HCT116 (cell line): ENCODE measurements at regions not wholly inside any gene's neighbourhood (a gene's known extent, or its start where the extent isn't known, plus 50 kb on each side); places are given as distances from the start of the nearest gene placed in this dataset.

Source experiments
- ATAC-seq: fragments of 200-7000 bp; cut with Tn5 transposase; 2 replicates; pipeline ENCODE4 v1.9.1; 2020; ENCODE audit warnings: mild to moderate bottlenecking, moderate library complexity
- BruUV-seq: library from RNA; stranded (reverse); fragments of 400-500 nt; replicated peaks from 2 replicates; lab custom pipeline; 2021; lab: Mats Ljungman, UMichigan
- CTCF ChIA-PET: fragments of 300-600 bp; sonication (Branson Sonifier 250); formaldehyde crosslinking; loops from one replicate; lab custom pipeline; 2021; ENCODE audit warnings: antibody characterized with exemption; lab: Charles Lee
- POLR2A ChIA-PET: fragments of 300-600, 350-600 bp; sonication (Branson Sonifier 250); formaldehyde crosslinking; loops from one replicate; lab custom pipeline; 2021; ENCODE audit warnings: antibody characterized with exemption; lab: Charles Lee
- RAD21 ChIA-PET, 2 experiments: fragments of 300-600 bp; sonication (Branson Sonifier 250); formaldehyde crosslinking; loops; one replicate each; lab custom pipeline; 2023; ENCODE audit warnings: low total read pairs in 2 of 2; ENCODE audit not compliant: uncharacterized antibody in 2 of 2, unreplicated experiment in 2 of 2, low non-redundant PET in 1 of 2; lab: Charles Lee
- DNase-seq: peaks from one replicate; pipeline ENCODE4 v3.0.0-alpha.2; 2010; ENCODE audit warnings: low read depth, low spot score
- H2AFZ ChIP-seq: fragments of 200-600 bp; shearing (Covaris generic), sonication (generic); 2 replicates; pipeline ENCODE4 v1.6.1; 2017; ENCODE audit warnings: low read depth, mixed run types, mixed read lengths, antibody characterized with exemption, low read length; ENCODE audit not compliant: poor library complexity, severe bottlenecking
- H3K27ac ChIP-seq: 2 replicates; pipeline ENCODE4 v1.5.1; 2012; ENCODE audit warnings: low read depth, low read length
- H3K27me3 ChIP-seq: fragments of 200-600 bp; sonication (generic); 2 replicates; pipeline ENCODE4 v1.6.1; 2016; ENCODE audit warnings: mixed run types, low read length, mixed read lengths; ENCODE audit not compliant: insufficient read depth
- H3K36me3 ChIP-seq, 2 experiments: fragments of 200-500 bp in 1 of 2; fragments of 200-600 bp in 1 of 2; sonication (Bioruptor generic) in 1 of 2; sonication (generic) in 1 of 2; 2 replicates each; pipeline versions ENCODE4 v1.5.1 to v1.6.1; 2014 to 2016; ENCODE audit warnings: low read length in 2 of 2, inconsistent platforms in 1 of 2, mixed read lengths in 1 of 2, mixed run types in 1 of 2; ENCODE audit not compliant: insufficient read depth in 2 of 2, control insufficient read depth in 1 of 2
- H3K4me1 ChIP-seq, 2 experiments: fragments of 200-600 bp in 1 of 2; sonication (generic) in 1 of 2; 2 replicates each; pipeline versions ENCODE4 v1.5.1 to v1.6.1; 2012 to 2017; ENCODE audit warnings: low read length in 2 of 2, inconsistent platforms in 1 of 2, mild to moderate bottlenecking in 1 of 2, mixed read lengths in 1 of 2, mixed run types in 1 of 2, moderate library complexity in 1 of 2; ENCODE audit not compliant: insufficient read depth in 2 of 2, control insufficient read depth in 1 of 2
- H3K4me2 ChIP-seq: fragments of 200-600 bp; sonication (generic); 2 replicates; pipeline ENCODE4 v1.6.1; 2017; ENCODE audit warnings: mixed run types, low read length, mixed read lengths
- H3K4me3 ChIP-seq, 2 experiments: fragments of 200-600 bp in 1 of 2; sonication (generic) in 1 of 2; replicated peaks in 1 of 2; 2 replicates each; pipeline ENCODE4 v1.5.1; 2011 to 2016; ENCODE audit warnings: low read length in 2 of 2, control low read depth in 1 of 2, low read depth in 1 of 2, mild to moderate bottlenecking in 1 of 2, mixed read lengths in 1 of 2, mixed run types in 1 of 2
- H3K79me2 ChIP-seq: fragments of 200-600 bp; sonication (generic); 2 replicates; pipeline ENCODE4 v1.6.1; 2017; ENCODE audit warnings: mild to moderate bottlenecking, mixed run types, low read length, moderate library complexity, mixed read lengths; ENCODE audit not compliant: insufficient read depth
- H3K9ac ChIP-seq: fragments of 200-600 bp; sonication (generic); 2 replicates; pipeline ENCODE4 v1.6.1; 2016; ENCODE audit warnings: low read length, mixed read lengths
- H3K9me2 ChIP-seq: fragments of 200-600 bp; sonication (generic), shearing (Covaris generic); 2 replicates; pipeline ENCODE4 v1.6.1; 2017; ENCODE audit warnings: mixed run types, mild to moderate bottlenecking, moderate library complexity; ENCODE audit not compliant: insufficient read depth
- H3K9me3 ChIP-seq, 2 experiments: fragments of 200-500 bp in 1 of 2; fragments of 200-600 bp in 1 of 2; sonication (Bioruptor generic) in 1 of 2; sonication (generic) in 1 of 2; 2 replicates each; pipeline ENCODE4 v1.6.1; 2014 to 2017; ENCODE audit warnings: low read length in 2 of 2, mixed read lengths in 2 of 2, inconsistent platforms in 1 of 2, low read depth in 1 of 2, mild to moderate bottlenecking in 1 of 2, mixed run types in 1 of 2, moderate library complexity in 1 of 2; ENCODE audit not compliant: control insufficient read depth in 1 of 2, insufficient read depth in 1 of 2
- H4K20me1 ChIP-seq: fragments of 200-600 bp; sonication (generic), shearing (Covaris generic); 2 replicates; pipeline ENCODE4 v1.6.1; 2017; ENCODE audit warnings: mixed run types, mild to moderate bottlenecking, moderate library complexity; ENCODE audit not compliant: insufficient read depth
- CBX3 ChIP-seq: IDR thresholded peaks from 2 replicates; pipeline ENCODE4 v1.6.1; 2012; ENCODE audit warnings: low read depth
- CEBPB ChIP-seq: IDR thresholded peaks from 2 replicates; pipeline ENCODE4 v1.6.1; 2012; ENCODE audit warnings: low read depth
- ELF1 ChIP-seq: IDR thresholded peaks from 2 replicates; pipeline ENCODE4 v1.6.1; 2012; ENCODE audit warnings: low read depth, borderline replicate concordance
- EZH2 ChIP-seq: fragments of 200-600 bp; sonication (generic); IDR thresholded peaks from 2 replicates; pipeline ENCODE4 v1.6.1; 2017; ENCODE audit warnings: antibody characterized with exemption, mixed run types
- FOSL1 ChIP-seq: IDR thresholded peaks from 2 replicates; pipeline ENCODE4 v1.6.1; 2012; ENCODE audit warnings: low read depth
- JUND ChIP-seq: IDR thresholded peaks from 2 replicates; pipeline ENCODE4 v1.6.1; 2012
- POLR2A ChIP-seq: IDR thresholded peaks from 2 replicates; pipeline ENCODE4 v1.7.0; 2011; ENCODE audit warnings: borderline replicate concordance; ENCODE audit not compliant: insufficient read depth, insufficient read length; ENCODE audit errors: extremely low read depth
- POLR2AphosphoS5 ChIP-seq: IDR thresholded peaks from 2 replicates; pipeline ENCODE4 v1.6.1; 2011; ENCODE audit warnings: mild to moderate bottlenecking, low read depth, low read length, moderate library complexity
- RAD21 ChIP-seq: IDR thresholded peaks from 2 replicates; pipeline ENCODE4 v1.6.1; 2012; ENCODE audit warnings: low read depth, mild to moderate bottlenecking
- SIN3A ChIP-seq: IDR thresholded peaks from 2 replicates; pipeline ENCODE4 v1.6.1; 2012; ENCODE audit warnings: low read depth
- SRF ChIP-seq: IDR thresholded peaks from 2 replicates; pipeline ENCODE4 v1.6.1; 2012; ENCODE audit warnings: low read depth
- TCF7L2 ChIP-seq: IDR thresholded peaks from 2 replicates; pipeline ENCODE4 v1.7.0; 2011; ENCODE audit warnings: borderline replicate concordance, inconsistent platforms; ENCODE audit not compliant: insufficient read depth, insufficient read length; ENCODE audit errors: extremely low read depth
- YY1 ChIP-seq: IDR thresholded peaks from 2 replicates; pipeline ENCODE4 v1.6.1; 2011; ENCODE audit warnings: low read length, low read depth, moderate library complexity, mild to moderate bottlenecking; ENCODE audit not compliant: insufficient replicate concordance; ENCODE audit errors: extremely low read depth
- ZBTB33 ChIP-seq: IDR thresholded peaks from 2 replicates; pipeline ENCODE4 v1.6.1; 2011; ENCODE audit warnings: mild to moderate bottlenecking, low read length, moderate library complexity; ENCODE audit not compliant: insufficient replicate concordance; ENCODE audit errors: extremely low read depth
- ZFX ChIP-seq: fragments of 450-650 bp; IDR thresholded peaks from 2 replicates; pipeline ENCODE4 v1.6.1; 2017
- ZNF274 ChIP-seq: fragments of 200-500 bp; sonication (Bioruptor generic); IDR thresholded peaks from 2 replicates; pipeline ENCODE4 v1.6.1; 2014; ENCODE audit warnings: mild to moderate bottlenecking, low read depth, low read length, inconsistent platforms
- intact Hi-C: fragments of 100-400 bp; cut with micrococcal nuclease; formaldehyde crosslinking; loops from 2 replicates; pipeline ENCODE4 v1.10.0; 2022
- TF ChIP-seq, protein P1 (sequence below), 3 experiments: fragments of 200-600 bp in 1 of 3; sonication (generic) in 1 of 3; IDR thresholded peaks in 2 of 3; conservative IDR thresholded peaks in 1 of 3; 2 replicates each; pipeline ENCODE4 v1.5.1; 2012 to 2017; ENCODE audit warnings: low read depth in 2 of 3, low read length in 2 of 3, antibody characterized with exemption in 1 of 3, borderline replicate concordance in 1 of 3, control low read depth in 1 of 3, mild to moderate bottlenecking in 1 of 3, mixed read lengths in 1 of 3, mixed run types in 1 of 3, moderate library complexity in 1 of 3; ENCODE audit not compliant: insufficient read depth in 1 of 3

DNA sequence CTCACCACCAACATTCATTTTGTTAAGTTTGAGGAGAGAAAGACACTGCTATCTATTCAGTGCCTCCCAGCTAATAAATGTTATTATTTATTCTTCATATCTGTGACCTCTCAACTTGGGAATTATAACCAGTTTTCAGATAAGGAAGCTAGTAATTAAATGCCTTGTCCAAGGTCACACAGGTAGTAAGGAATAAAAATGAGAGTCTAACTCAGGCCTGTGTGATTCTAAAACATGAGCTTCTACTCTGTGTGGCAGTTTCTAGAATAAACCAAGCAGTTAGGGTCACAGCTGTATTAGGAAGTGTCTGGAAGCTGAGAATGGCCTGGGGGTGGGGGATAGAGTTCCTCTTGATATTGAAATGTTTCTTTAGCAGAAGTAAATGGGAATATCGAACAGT is 137.8 kb upstream of the LRATD1 start:
- Histone ChIP-seq H3K36me3 (no peaks in the 10 kb centered on the region), H3K4me2 (no peak overlapping the region), H3K4me1 (no peaks in the 10 kb centered on the region), H3K9ac (no peak overlapping the region), H4K20me1 (no peaks in the 10 kb centered on the region), H3K27ac (no peak overlapping the region), H3K4me3 (no peak overlapping the region), H3K27me3 (no peaks in the 10 kb centered on the region), H2AFZ (no peak overlapping the region), H3K9me2 (no peaks in the 10 kb centered on the region), H3K9me3 (peaks cover 9 to 18% of the 10 kb centered on the region in 2 experiments; a peak in 2 of 4 replicates), H3K79me2 (no peaks in the 10 kb centered on the region)
- ChIA-PET CTCF (no interaction called here), RAD21 (no interaction called here), POLR2A (no interaction called here)
- no peak for TF ChIP-seq FOSL1
- no peak for TF ChIP-seq ZFX
- no peak for TF ChIP-seq EZH2
- TF ChIP-seq, protein P1, sequence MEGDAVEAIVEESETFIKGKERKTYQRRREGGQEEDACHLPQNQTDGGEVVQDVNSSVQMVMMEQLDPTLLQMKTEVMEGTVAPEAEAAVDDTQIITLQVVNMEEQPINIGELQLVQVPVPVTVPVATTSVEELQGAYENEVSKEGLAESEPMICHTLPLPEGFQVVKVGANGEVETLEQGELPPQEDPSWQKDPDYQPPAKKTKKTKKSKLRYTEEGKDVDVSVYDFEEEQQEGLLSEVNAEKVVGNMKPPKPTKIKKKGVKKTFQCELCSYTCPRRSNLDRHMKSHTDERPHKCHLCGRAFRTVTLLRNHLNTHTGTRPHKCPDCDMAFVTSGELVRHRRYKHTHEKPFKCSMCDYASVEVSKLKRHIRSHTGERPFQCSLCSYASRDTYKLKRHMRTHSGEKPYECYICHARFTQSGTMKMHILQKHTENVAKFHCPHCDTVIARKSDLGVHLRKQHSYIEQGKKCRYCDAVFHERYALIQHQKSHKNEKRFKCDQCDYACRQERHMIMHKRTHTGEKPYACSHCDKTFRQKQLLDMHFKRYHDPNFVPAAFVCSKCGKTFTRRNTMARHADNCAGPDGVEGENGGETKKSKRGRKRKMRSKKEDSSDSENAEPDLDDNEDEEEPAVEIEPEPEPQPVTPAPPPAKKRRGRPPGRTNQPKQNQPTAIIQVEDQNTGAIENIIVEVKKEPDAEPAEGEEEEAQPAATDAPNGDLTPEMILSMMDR (IDR thresholded peaks at IDR 0.05 in 2 of 3, conservative IDR thresholded peaks at IDR 0.05 in 1 of 3; ENCODE audit: borderline replicate concordance in 1 of 3, insufficient read depth in 1 of 3, low read depth in 2 of 3, low read length in 2 of 3): no peak
- no peak for TF ChIP-seq POLR2AphosphoS5
- TF ChIP-seq YY1: no peak
- no peak for TF ChIP-seq CBX3
- TF ChIP-seq ZBTB33: no peak
- no peak for TF ChIP-seq TCF7L2
- TF ChIP-seq ELF1: no peak
- no peak for TF ChIP-seq CEBPB
- TF ChIP-seq SRF: no peak
- no peak for TF ChIP-seq RAD21
- no peak for TF ChIP-seq JUND
- no peak for TF ChIP-seq ZNF274
- TF ChIP-seq SIN3A: no peak
- TF ChIP-seq POLR2A: no peak
- BruUV-seq: no TSS peak
- ATAC-seq: no peak
- intact Hi-C loops: no loop called here
- no peak for DNase-seq
